ENCODE measurements at regions not wholly inside any gene's neighbourhood (a gene's known extent, or its start where the extent isn't known, plus 50 kb on each side); places are given as distances from the start of the nearest gene placed in this dataset.

GRCh38 chr11:134486106-134486505 is 74.1 kb upstream of the B3GAT1 start (continued):
- TF ChIP-seq ZNF567 (CRISPR knock-in tag; IDR thresholded peaks at IDR 0.05; ENCODE audit: borderline replicate concordance) (no peak), ZC3H13 (CRISPR knock-in tag; IDR thresholded peaks at IDR 0.05) (no peak), FOXC1 (CRISPR knock-in tag; IDR thresholded peaks at IDR 0.05; ENCODE audit: borderline replicate concordance) (no peak), HMG20A (CRISPR knock-in tag; IDR thresholded peaks at IDR 0.05; ENCODE audit: borderline replicate concordance) (no peak), SCMH1 (CRISPR knock-in tag; IDR thresholded peaks at IDR 0.05; ENCODE audit: borderline replicate concordance) (no peak), ZNF350 (CRISPR knock-in tag; IDR thresholded peaks at IDR 0.05; ENCODE audit: borderline replicate concordance, low read depth) (no peak), RFX3 (CRISPR knock-in tag; IDR thresholded peaks at IDR 0.05) (no peak)

GRCh38 chr11:134485316-134485715 is 73.3 kb upstream of the B3GAT1 start:
- Histone ChIP-seq H3K4me3 (replicated peaks in 1 of 3; ENCODE audit: insufficient read depth in 1 of 3, low read depth in 2 of 3, low read length in 3 of 3) (no peak overlapping the region), H3K36me3 (replicated peaks in 1 of 2; ENCODE audit: control insufficient read depth in 1 of 2, insufficient read depth in 2 of 2, low read length in 2 of 2) (no peaks in the 10 kb centered on the region), H3K4me1 (ENCODE audit: insufficient read depth, low read length) (no peaks in the 10 kb centered on the region), H3K9ac (ENCODE audit: insufficient read depth, low read depth, low read length) (no peak overlapping the region), H3K9me3 (ENCODE audit: low read length) (no peaks in the 10 kb centered on the region), H3K79me2 (ENCODE audit: insufficient read depth, low read length) (no peaks in the 10 kb centered on the region), H3K27me3 (ENCODE audit: control insufficient read depth in 1 of 2, insufficient read depth in 2 of 2, low read length in 2 of 2) (peaks cover 0 to 3% of the 10 kb centered on the region in 2 experiments; a peak in 1 of 5 replicates), H2AFZ (ENCODE audit: low read length) (no peak overlapping the region), H3K27ac (ENCODE audit: extremely low read length, insufficient read depth, low read length) (no peak overlapping the region), H4K20me1 (ENCODE audit: insufficient read depth, low read length) (no peaks in the 10 kb centered on the region), H3K4me2 (ENCODE audit: low read depth, low read length) (no peak overlapping the region)
- in situ Hi-C loops (cut with HindIII; ENCODE audit: extremely low pct_ligation_motif_present, low pct_unique_long_range_greater_than_20kb) (no loop called here), intact Hi-C loops (cut with micrococcal nuclease; ENCODE audit: unreplicated experiment) (no loop called here)
- FAIRE-seq (no peak), ATAC-seq (no peak), DNase-seq (ENCODE audit: low spot score) (no peak)
- ChIA-PET CTCF (ENCODE audit: low intra/inter-chr PET ratio, low total read pairs) (no interaction called here), POLR2A (no interaction called here)
- no TSS peak for BruUV-seq (replicated peaks)
- WGBS (ENCODE audit: low lambda C conversion rate), result 4% methylated on average over 5 of the region's 5 CpGs
- TF ChIP-seq ZNF746 (CRISPR knock-in tag; IDR thresholded peaks at IDR 0.05) (no peak), ZNF124 (CRISPR knock-in tag; IDR thresholded peaks at IDR 0.05) (no peak), ZMYM2 (CRISPR knock-in tag; IDR thresholded peaks at IDR 0.05) (no peak), ZNF572 (CRISPR knock-in tag; IDR thresholded peaks at IDR 0.05) (no peak), ZNF75D (CRISPR knock-in tag; IDR thresholded peaks at IDR 0.05; ENCODE audit: borderline replicate concordance) (no peak), ZNF282 (IDR thresholded peaks at IDR 0.05; ENCODE audit: partially characterized antibody) (no peak), THAP11 (CRISPR knock-in tag; IDR thresholded peaks at IDR 0.05) (no peak), PAXIP1 (CRISPR knock-in tag; conservative IDR thresholded peaks at IDR 0.05) (no peak), IRF9 (CRISPR knock-in tag; IDR thresholded peaks at IDR 0.05; ENCODE audit: borderline replicate concordance) (no peak), IRF2 (CRISPR knock-in tag; IDR thresholded peaks at IDR 0.05) (no peak), STAT5B (CRISPR knock-in tag; IDR thresholded peaks at IDR 0.05) (no peak), ZNF782 (CRISPR knock-in tag; IDR thresholded peaks at IDR 0.05; ENCODE audit: borderline replicate concordance) (no peak), SKI (IDR thresholded peaks at IDR 0.05; ENCODE audit: partially characterized antibody) (no peak), ZMAT5 (CRISPR knock-in tag; IDR thresholded peaks at IDR 0.05; ENCODE audit: borderline replicate concordance, low read depth) (no peak), NFRKB (IDR thresholded peaks at IDR 0.05) (no peak), SAFB2 (CRISPR knock-in tag; IDR thresholded peaks at IDR 0.05; ENCODE audit: borderline replicate concordance, low read depth) (no peak)
